ENCODE measurements at regions not wholly inside any gene's neighbourhood (a gene's known extent, or its start where the extent isn't known, plus 50 kb on each side); places are given as distances from the start of the nearest gene placed in this dataset.

DNA sequence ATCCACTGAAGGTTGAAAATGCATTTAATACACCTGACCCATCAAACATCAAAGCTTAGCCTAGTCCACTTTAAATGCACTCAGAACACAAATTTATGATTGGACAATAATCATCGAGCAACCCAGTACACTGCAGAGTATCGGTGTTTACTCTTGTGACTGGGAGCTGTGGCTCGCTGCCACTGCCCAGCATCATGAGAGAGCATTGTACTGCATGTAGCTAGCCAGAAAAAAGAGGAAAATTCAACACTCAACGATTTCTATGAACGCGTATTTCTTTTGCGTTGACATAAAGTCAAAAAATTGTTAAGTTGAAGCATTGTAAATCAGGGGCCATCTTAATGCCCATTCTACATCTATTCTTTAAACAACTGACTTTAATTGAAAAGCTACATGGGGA is 95.1 kb upstream of the CD180 start:
- peak overlapping the region in 1 of 2 donors; percentile 21 for H3K27ac ChIP-seq (ENCODE audit: low read depth in 2 of 2, low read length in 1 of 2)
- H3K36me3 ChIP-seq (ENCODE audit: control insufficient read depth in 2 of 2, insufficient read depth in 2 of 2, low read length in 1 of 2): no peaks in the 10 kb centered on the region
- no peaks in the 10 kb centered on the region for H3K9me3 ChIP-seq (ENCODE audit: control insufficient read depth in 2 of 2, insufficient read depth in 1 of 2, low read depth in 1 of 2, low read length in 1 of 2)
- H3K4me1 ChIP-seq (ENCODE audit: control insufficient read depth in 2 of 2, insufficient read depth in 2 of 2, low read length in 1 of 2): no peaks in the 10 kb centered on the region
- H3K27me3 ChIP-seq (ENCODE audit: control insufficient read depth in 1 of 2, insufficient read depth in 2 of 2, low read length in 2 of 2): no peaks in the 10 kb centered on the region
- WGBS, 2 donors: 78 to 87% methylated on average over 7 of the region's 7 CpGs
- H3K4me3 ChIP-seq (ENCODE audit: low read depth in 1 of 2, low read length in 2 of 2): no peak overlapping the region

DNA sequence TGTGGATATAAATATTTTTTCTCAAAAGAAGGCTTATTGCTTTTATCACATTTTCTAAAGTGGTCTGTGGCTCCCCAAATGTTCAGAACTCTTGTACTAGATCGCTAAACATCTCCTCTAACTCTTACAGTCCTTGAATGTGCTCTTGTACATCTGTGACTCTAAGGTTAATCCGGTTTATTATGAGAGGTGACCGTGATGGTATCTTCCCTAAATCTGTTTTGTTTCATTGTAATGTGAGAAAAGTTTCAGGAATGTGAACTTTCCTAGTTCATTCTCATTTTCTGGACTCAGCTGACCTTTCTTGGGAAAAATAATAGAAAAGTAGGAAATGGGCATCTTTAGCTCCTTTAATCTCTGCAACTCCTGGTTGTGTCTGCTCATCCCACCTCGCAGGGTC is 94.5 kb upstream of the CD180 start:
- Histone ChIP-seq H3K27ac (ENCODE audit: low read depth in 2 of 2, low read length in 1 of 2) (peak overlapping the region in 1 of 2 donors; percentile 68), H3K4me3 (ENCODE audit: low read depth in 1 of 2, low read length in 2 of 2) (no peak overlapping the region)
- 78 to 88% methylated on average over 4 of the region's 4 CpGs for WGBS, 2 donors

DNA sequence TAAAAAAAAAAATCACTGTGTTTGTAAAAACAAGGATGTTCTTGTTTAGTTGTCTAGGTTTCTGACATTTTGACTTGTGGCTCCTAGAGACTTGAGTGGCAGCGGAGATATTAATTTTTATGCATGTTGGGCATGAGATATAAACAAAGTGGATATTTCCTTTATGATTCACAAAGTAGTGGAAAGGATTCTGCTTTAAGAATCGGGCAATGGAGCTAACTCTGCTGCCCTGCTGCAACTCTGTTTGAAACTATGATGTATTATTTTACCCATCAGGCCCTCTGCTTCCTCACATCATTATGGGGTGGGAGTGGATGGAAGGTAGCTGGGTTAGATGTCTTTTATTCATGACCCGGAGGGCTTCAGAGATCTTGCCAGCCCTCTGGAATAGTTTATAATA is 94.1 kb upstream of the CD180 start:
- Histone ChIP-seq H3K4me1 (ENCODE audit: control insufficient read depth in 2 of 2, insufficient read depth in 2 of 2, low read length in 1 of 2) (no peaks in the 10 kb centered on the region), H3K27ac (ENCODE audit: low read depth in 2 of 2, low read length in 1 of 2) (no peak overlapping the region), H3K4me3 (ENCODE audit: low read depth in 1 of 2, low read length in 2 of 2) (no peak overlapping the region), H3K27me3 (ENCODE audit: control insufficient read depth in 1 of 2, insufficient read depth in 2 of 2, low read length in 2 of 2) (no peaks in the 10 kb centered on the region), H3K36me3 (ENCODE audit: control insufficient read depth in 2 of 2, insufficient read depth in 2 of 2, low read length in 1 of 2) (no peaks in the 10 kb centered on the region), H3K9me3 (ENCODE audit: control insufficient read depth in 2 of 2, insufficient read depth in 1 of 2, low read depth in 1 of 2, low read length in 1 of 2) (no peaks in the 10 kb centered on the region)
- 74 to 75% methylated on average over 3 of the region's 3 CpGs for WGBS, 2 donors

More for the DNA sequence above, 94.5 kb upstream of the CD180 start:
- H3K4me1 ChIP-seq (ENCODE audit: control insufficient read depth in 2 of 2, insufficient read depth in 2 of 2, low read length in 1 of 2): no peaks in the 10 kb centered on the region
- H3K27me3 ChIP-seq (ENCODE audit: control insufficient read depth in 1 of 2, insufficient read depth in 2 of 2, low read length in 2 of 2): no peaks in the 10 kb centered on the region
- H3K9me3 ChIP-seq (ENCODE audit: control insufficient read depth in 2 of 2, insufficient read depth in 1 of 2, low read depth in 1 of 2, low read length in 1 of 2): no peaks in the 10 kb centered on the region
- no peaks in the 10 kb centered on the region for H3K36me3 ChIP-seq (ENCODE audit: control insufficient read depth in 2 of 2, insufficient read depth in 2 of 2, low read length in 1 of 2)

DNA sequence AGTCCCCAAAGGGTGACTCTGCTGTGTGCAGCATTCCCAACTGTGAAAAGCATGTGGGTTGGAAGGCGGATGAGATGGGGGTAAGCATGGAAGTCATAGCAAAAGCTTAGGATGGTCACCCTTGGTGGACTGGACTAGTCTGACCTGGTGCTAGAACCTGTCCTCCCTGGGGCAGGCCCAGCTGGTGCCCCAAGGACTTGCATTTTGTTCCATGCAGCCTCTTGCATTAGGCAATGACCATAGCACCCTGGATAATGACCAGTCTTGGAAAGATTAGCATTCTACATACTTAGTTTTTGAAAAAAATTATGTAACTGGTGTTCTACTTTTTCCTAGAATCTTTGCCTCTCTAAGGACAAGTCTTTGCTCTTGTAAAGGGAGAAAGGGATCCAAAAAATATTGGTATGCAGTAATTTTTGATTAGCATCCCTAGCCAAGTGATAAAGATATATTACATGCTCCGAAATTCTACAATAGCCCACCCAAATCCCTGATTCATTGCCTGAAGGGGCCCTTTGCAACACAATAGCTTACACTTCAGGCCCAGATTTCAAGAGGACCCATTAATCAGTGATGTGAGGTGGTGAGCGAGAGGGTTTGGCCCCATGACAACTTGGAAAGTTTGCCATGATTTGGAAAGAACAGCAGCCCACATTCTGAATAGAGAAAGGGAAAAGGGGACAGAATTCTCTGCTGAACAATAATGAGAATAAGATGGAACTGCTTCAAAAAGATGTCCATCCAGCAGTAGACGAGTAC is 93.3 kb upstream of the CD180 start:
- Histone ChIP-seq H3K27ac (ENCODE audit: low read depth in 2 of 2, low read length in 1 of 2) (peak overlapping the region; percentile 19 to 40), H3K27me3 (ENCODE audit: control insufficient read depth in 1 of 2, insufficient read depth in 2 of 2, low read length in 2 of 2) (no peaks in the 10 kb centered on the region), H3K4me1 (ENCODE audit: control insufficient read depth in 2 of 2, insufficient read depth in 2 of 2, low read length in 1 of 2) (no peaks in the 10 kb centered on the region), H3K4me3 (ENCODE audit: low read depth in 1 of 2, low read length in 2 of 2) (no peak overlapping the region), H3K9me3 (ENCODE audit: control insufficient read depth in 2 of 2, insufficient read depth in 1 of 2, low read depth in 1 of 2, low read length in 1 of 2) (no peaks in the 10 kb centered on the region), H3K36me3 (ENCODE audit: control insufficient read depth in 2 of 2, insufficient read depth in 2 of 2, low read length in 1 of 2) (no peaks in the 10 kb centered on the region)
- WGBS, 2 donors: 75 to 81% methylated on average over 4 of the region's 4 CpGs

DNA sequence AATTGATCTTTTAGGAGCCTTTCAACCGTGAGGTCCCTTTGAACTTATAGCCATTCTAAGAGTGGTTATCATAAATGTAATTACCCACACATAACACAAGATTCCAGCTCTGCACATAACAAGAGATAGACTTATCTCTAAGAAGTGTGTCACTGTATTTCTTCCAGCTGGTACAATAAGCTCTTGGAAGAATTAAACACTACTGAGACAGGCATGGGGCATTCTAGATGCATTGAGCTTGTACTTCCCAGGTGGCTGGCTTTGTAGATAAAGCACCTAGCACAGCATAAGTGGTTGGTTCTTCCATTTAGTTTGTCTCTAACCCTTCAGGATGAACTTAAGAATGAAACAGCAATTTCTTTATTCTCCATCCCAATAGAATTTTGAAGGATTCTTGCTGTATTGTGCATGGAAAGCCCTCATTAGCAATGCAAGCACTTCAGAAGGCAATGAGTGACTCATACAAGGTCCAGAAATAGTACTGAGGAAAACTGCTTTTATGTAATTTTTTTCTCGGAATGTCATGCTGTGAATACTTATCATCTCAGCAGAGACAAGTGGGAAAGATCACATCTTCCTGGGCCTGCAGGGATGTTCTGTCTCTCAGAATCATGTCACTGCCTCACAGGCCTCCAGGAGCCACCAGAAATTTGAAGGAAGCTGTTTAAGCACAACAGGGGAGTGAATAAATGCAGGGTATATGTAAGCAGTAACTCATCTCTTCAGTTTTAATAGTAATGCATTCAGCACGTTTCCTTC is 91.1 kb upstream of the CD180 start:
- Histone ChIP-seq H3K27ac (ENCODE audit: low read depth in 2 of 2, low read length in 1 of 2) (peak overlapping the region in 1 of 2 donors; percentile 39), H3K9me3 (ENCODE audit: control insufficient read depth in 2 of 2, insufficient read depth in 1 of 2, low read depth in 1 of 2, low read length in 1 of 2) (no peaks in the 10 kb centered on the region), H3K4me1 (ENCODE audit: control insufficient read depth in 2 of 2, insufficient read depth in 2 of 2, low read length in 1 of 2) (peaks cover 0 to 5% of the 10 kb centered on the region in 2 donors), H3K36me3 (ENCODE audit: control insufficient read depth in 2 of 2, insufficient read depth in 2 of 2, low read length in 1 of 2) (no peaks in the 10 kb centered on the region), H3K27me3 (ENCODE audit: control insufficient read depth in 1 of 2, insufficient read depth in 2 of 2, low read length in 2 of 2) (no peaks in the 10 kb centered on the region), H3K4me3 (ENCODE audit: low read depth in 1 of 2, low read length in 2 of 2) (no peak overlapping the region)
- WGBS, 2 donors: 55 to 72% methylated on average over 3 of the region's 3 CpGs

DNA sequence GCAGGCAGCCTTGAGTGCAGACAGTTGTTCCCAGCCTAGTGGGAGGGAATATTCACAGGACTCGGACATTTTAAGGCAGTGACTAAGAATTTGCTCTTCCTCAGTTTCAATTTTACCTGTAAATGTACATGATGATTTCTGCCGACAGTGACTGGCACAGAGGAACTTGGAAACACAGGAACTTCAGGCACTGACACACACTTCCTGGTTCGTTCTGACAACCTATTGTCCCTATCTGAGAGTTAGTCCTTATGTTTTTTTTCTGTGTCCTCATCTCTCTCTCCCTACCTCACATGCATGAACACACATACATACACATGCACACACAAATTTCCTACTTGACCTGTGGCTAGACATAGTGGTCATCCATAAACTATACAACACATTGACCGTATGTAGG is 89.4 kb upstream of the CD180 start:
- H3K4me3 ChIP-seq (ENCODE audit: low read depth in 1 of 2, low read length in 2 of 2): no peak overlapping the region
- no peaks in the 10 kb centered on the region for H3K36me3 ChIP-seq (ENCODE audit: control insufficient read depth in 2 of 2, insufficient read depth in 2 of 2, low read length in 1 of 2)
- H3K27ac ChIP-seq (ENCODE audit: low read depth in 2 of 2, low read length in 1 of 2): no peak overlapping the region
- no peaks in the 10 kb centered on the region for H3K27me3 ChIP-seq (ENCODE audit: control insufficient read depth in 1 of 2, insufficient read depth in 2 of 2, low read length in 2 of 2)
- H3K4me1 ChIP-seq (ENCODE audit: control insufficient read depth in 2 of 2, insufficient read depth in 2 of 2, low read length in 1 of 2): peaks cover 0 to 5% of the 10 kb centered on the region in 2 donors
- WGBS, 2 donors: 78 to 80% methylated on average over 4 of the region's 4 CpGs
- H3K9me3 ChIP-seq (ENCODE audit: control insufficient read depth in 2 of 2, insufficient read depth in 1 of 2, low read depth in 1 of 2, low read length in 1 of 2): no peaks in the 10 kb centered on the region

DNA sequence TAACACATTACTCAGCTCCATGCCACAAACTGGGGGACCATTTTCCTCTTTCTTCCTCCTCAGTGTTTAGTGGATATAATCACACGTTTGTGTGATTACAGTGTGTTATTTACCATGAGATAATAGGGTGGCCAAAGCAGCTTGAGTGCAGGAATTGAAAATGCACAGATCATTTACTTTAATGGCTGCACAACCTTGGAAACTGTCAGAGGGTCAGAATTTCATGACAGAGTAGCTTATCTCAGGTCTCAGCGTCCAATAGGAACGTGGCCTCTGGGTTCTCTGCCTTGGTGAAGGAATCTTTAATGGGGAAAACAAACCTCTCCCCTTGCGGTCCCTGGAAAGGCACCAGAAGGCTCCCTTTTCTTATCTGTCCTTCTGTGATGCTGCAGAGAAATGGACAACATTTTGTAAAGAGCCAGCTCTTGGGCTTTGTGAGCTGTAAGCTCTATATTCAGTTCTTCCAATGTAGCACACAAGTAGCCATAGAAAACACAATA is 87.4 kb upstream of the CD180 start:
- H3K4me3 ChIP-seq (ENCODE audit: low read depth in 1 of 2, low read length in 2 of 2): no peak overlapping the region
- no peak overlapping the region for H3K27ac ChIP-seq (ENCODE audit: low read depth in 2 of 2, low read length in 1 of 2)
- no peaks in the 10 kb centered on the region for H3K27me3 ChIP-seq (ENCODE audit: control insufficient read depth in 1 of 2, insufficient read depth in 2 of 2, low read length in 2 of 2)
- H3K4me1 ChIP-seq (ENCODE audit: control insufficient read depth in 2 of 2, insufficient read depth in 2 of 2, low read length in 1 of 2): peaks cover 0 to 5% of the 10 kb centered on the region in 2 donors
- H3K9me3 ChIP-seq (ENCODE audit: control insufficient read depth in 2 of 2, insufficient read depth in 1 of 2, low read depth in 1 of 2, low read length in 1 of 2): peaks cover 0 to 3% of the 10 kb centered on the region in 2 donors
- 53 to 70% methylated on average over 4 of the region's 4 CpGs for WGBS, 2 donors
- no peaks in the 10 kb centered on the region for H3K36me3 ChIP-seq (ENCODE audit: control insufficient read depth in 2 of 2, insufficient read depth in 2 of 2, low read length in 1 of 2)

DNA sequence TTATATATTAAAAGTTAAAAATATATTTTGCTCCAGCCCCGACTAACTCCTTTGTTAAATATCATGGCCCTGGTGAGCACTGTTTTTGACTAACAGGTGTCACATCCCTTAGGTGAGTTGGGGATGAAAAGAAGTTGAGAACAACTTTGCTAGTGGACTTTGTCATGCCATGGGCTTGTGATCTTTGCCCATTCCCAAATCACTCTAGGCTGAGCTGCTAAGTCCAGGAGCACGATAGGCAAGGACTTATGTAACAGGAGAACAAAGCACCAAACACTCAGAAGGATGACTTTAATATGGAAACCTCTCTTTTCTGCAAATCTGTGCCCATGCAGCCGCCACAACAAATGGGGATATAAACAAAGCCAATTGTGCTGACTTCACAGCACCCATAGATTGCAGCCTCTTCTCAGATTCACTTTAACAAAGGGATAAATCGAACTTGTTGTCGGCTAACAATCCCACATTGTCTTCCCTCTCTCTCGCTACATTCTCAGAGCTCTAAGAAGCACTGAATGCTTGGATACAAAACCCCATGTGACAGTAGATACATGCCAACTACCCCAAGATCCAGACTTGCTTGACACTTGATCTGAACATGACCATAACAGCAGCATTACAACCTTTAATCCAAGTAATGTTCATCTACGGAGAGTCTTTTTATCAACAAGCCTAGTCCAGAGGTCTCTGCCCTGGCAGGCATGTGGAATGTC is 86.8 kb upstream of the CD180 start:
- Histone ChIP-seq H3K27ac (ENCODE audit: low read depth in 2 of 2, low read length in 1 of 2) (no peak overlapping the region), H3K4me1 (ENCODE audit: control insufficient read depth in 2 of 2, insufficient read depth in 2 of 2, low read length in 1 of 2) (peaks cover 0 to 5% of the 10 kb centered on the region in 2 donors), H3K27me3 (ENCODE audit: control insufficient read depth in 1 of 2, insufficient read depth in 2 of 2, low read length in 2 of 2) (no peaks in the 10 kb centered on the region), H3K36me3 (ENCODE audit: control insufficient read depth in 2 of 2, insufficient read depth in 2 of 2, low read length in 1 of 2) (no peaks in the 10 kb centered on the region), H3K4me3 (ENCODE audit: low read depth in 1 of 2, low read length in 2 of 2) (no peak overlapping the region), H3K9me3 (ENCODE audit: control insufficient read depth in 2 of 2, insufficient read depth in 1 of 2, low read depth in 1 of 2, low read length in 1 of 2) (peaks cover 0 to 6% of the 10 kb centered on the region in 2 donors)
- 75 to 76% methylated on average over 7 of the region's 7 CpGs for WGBS, 2 donors

DNA sequence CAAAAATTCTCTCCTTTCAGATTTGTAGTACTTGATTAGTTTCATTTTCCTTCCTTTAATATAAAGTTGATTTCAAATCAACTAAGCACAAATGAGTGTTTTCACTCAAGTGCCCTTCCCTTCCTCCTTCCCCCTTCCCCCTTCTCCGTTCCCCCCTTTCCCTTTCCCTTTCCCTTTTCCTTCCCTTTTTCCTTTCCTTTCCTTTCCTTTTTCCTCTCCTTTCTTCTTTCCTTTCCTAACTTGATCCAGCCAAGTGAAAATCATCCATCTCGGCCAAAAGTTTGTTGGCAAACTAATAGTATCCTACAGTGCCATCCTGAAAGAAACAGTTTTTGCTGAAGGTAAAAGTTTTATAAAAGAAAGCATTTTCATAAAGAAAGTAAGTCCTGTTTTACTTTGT is 85.3 kb upstream of the CD180 start:
- peaks cover 0 to 6% of the 10 kb centered on the region in 2 donors for H3K9me3 ChIP-seq (ENCODE audit: control insufficient read depth in 2 of 2, insufficient read depth in 1 of 2, low read depth in 1 of 2, low read length in 1 of 2)
- H3K4me1 ChIP-seq (ENCODE audit: control insufficient read depth in 2 of 2, insufficient read depth in 2 of 2, low read length in 1 of 2): peaks cover 0 to 5% of the 10 kb centered on the region in 2 donors
- no peak overlapping the region for H3K27ac ChIP-seq (ENCODE audit: low read depth in 2 of 2, low read length in 1 of 2)
- H3K4me3 ChIP-seq (ENCODE audit: low read depth in 1 of 2, low read length in 2 of 2): no peak overlapping the region
- no peaks in the 10 kb centered on the region for H3K36me3 ChIP-seq (ENCODE audit: control insufficient read depth in 2 of 2, insufficient read depth in 2 of 2, low read length in 1 of 2)
- H3K27me3 ChIP-seq (ENCODE audit: control insufficient read depth in 1 of 2, insufficient read depth in 2 of 2, low read length in 2 of 2): no peaks in the 10 kb centered on the region
- 67 to 76% methylated on average over 2 of the region's 2 CpGs for WGBS, 2 donors
